H9 (cell line): ENCODE measurements at regions not wholly inside any gene's neighbourhood (a gene's known extent, or its start where the extent isn't known, plus 50 kb on each side); places are given as distances from the start of the nearest gene placed in this dataset.

Source experiments
- DNase-seq: peaks from one replicate; pipeline ENCODE4 v3.0.0-alpha.2; 2017
- H2AFZ ChIP-seq: one replicate; pipeline ENCODE4 v1.6.1; 2013; ENCODE audit warnings: mild to moderate bottlenecking, low read length, control low read depth, moderate library complexity
- H2AK5ac ChIP-seq: 2 replicates; pipeline ENCODE4 v1.6.1; 2013; ENCODE audit warnings: low read length, control low read depth, mixed read lengths; ENCODE audit not compliant: insufficient read length
- H2BK120ac ChIP-seq: one replicate; pipeline ENCODE4 v1.6.1; 2013; ENCODE audit warnings: low read depth, mild to moderate bottlenecking, low read length, control low read depth, inconsistent platforms; ENCODE audit not compliant: poor library complexity, severe bottlenecking
- H2BK12ac ChIP-seq: 2 replicates; pipeline ENCODE4 v1.6.1; 2013; ENCODE audit warnings: low read length, control low read depth, mixed read lengths, low read depth; ENCODE audit not compliant: insufficient read length
- H2BK15ac ChIP-seq: 2 replicates; pipeline ENCODE4 v1.6.1; 2013; ENCODE audit warnings: low read depth, low read length, control low read depth
- H2BK20ac ChIP-seq: one replicate; pipeline ENCODE4 v1.6.1; 2013; ENCODE audit warnings: low read depth, mild to moderate bottlenecking, low read length, control low read depth, inconsistent platforms; ENCODE audit not compliant: poor library complexity, severe bottlenecking
- H2BK5ac ChIP-seq: 2 replicates; pipeline ENCODE4 v1.6.1; 2013; ENCODE audit warnings: low read length, control low read depth, mixed read lengths; ENCODE audit not compliant: insufficient read length
- H3K14ac ChIP-seq: 2 replicates; pipeline ENCODE4 v1.6.1; 2013; ENCODE audit warnings: low read length, control low read depth; ENCODE audit not compliant: insufficient read depth
- H3K18ac ChIP-seq: 2 replicates; pipeline ENCODE4 v1.6.1; 2013; ENCODE audit warnings: low read depth, mild to moderate bottlenecking, mixed read lengths, low read length, control low read depth; ENCODE audit not compliant: insufficient read length
- H3K23ac ChIP-seq: 2 replicates; pipeline ENCODE4 v1.6.1; 2013; ENCODE audit warnings: low read length, control low read depth, mixed read lengths, low read depth; ENCODE audit not compliant: insufficient read length
- H3K23me2 ChIP-seq: 2 replicates; pipeline ENCODE4 v1.6.1; 2013; ENCODE audit warnings: low read depth, mild to moderate bottlenecking, mixed read lengths, low read length, control low read depth; ENCODE audit not compliant: insufficient read length, poor library complexity, severe bottlenecking
- H3K27ac ChIP-seq: 2 replicates; pipeline ENCODE4 v1.5.1; 2013; ENCODE audit warnings: low read length, control low read depth, mixed read lengths, low read depth; ENCODE audit not compliant: insufficient read length
- H3K27me3 ChIP-seq: 2 replicates; pipeline ENCODE4 v1.6.1; 2013; ENCODE audit warnings: low read length, control low read depth, inconsistent platforms; ENCODE audit not compliant: insufficient read depth
- H3K4ac ChIP-seq: 2 replicates; pipeline ENCODE4 v1.6.1; 2013; ENCODE audit warnings: low read depth, mild to moderate bottlenecking, control low read depth, inconsistent platforms, low read length, moderate library complexity
- H3K4me1 ChIP-seq: 2 replicates; pipeline ENCODE4 v1.6.1; 2013; ENCODE audit warnings: low read length, control low read depth, inconsistent platforms; ENCODE audit not compliant: insufficient read depth
- H3K4me2 ChIP-seq: 2 replicates; pipeline ENCODE4 v1.6.1; 2013; ENCODE audit warnings: low read length, control low read depth, mixed read lengths; ENCODE audit not compliant: insufficient read length, insufficient read depth
- H3K56ac ChIP-seq: 2 replicates; pipeline ENCODE4 v1.6.1; 2013; ENCODE audit warnings: low read depth, mild to moderate bottlenecking, mixed read lengths, low read length, control low read depth; ENCODE audit not compliant: insufficient read length
- H3K79me1 ChIP-seq: 2 replicates; pipeline ENCODE4 v1.6.1; 2013; ENCODE audit warnings: low read depth, mild to moderate bottlenecking, moderate library complexity, low read length, control low read depth, inconsistent platforms; ENCODE audit not compliant: insufficient read depth, poor library complexity, severe bottlenecking
- H3K79me2 ChIP-seq: 2 replicates; pipeline ENCODE4 v1.6.1; 2013; ENCODE audit warnings: low read length, control low read depth, inconsistent platforms; ENCODE audit not compliant: insufficient read depth
- H3K9ac ChIP-seq: 2 replicates; pipeline ENCODE4 v1.6.1; 2013; ENCODE audit warnings: low read length, control low read depth, mixed read lengths; ENCODE audit not compliant: insufficient read length; ENCODE audit errors: extremely low read depth
- H3K9me3 ChIP-seq: one replicate; pipeline ENCODE4 v1.6.1; 2013; ENCODE audit warnings: low read depth, low read length, inconsistent platforms; ENCODE audit not compliant: control insufficient read depth
- H3T11ph ChIP-seq: one replicate; pipeline ENCODE4 v1.6.1; 2013; ENCODE audit warnings: mild to moderate bottlenecking, low read length, control low read depth, inconsistent platforms
- H4K20me1 ChIP-seq: one replicate; pipeline ENCODE4 v1.6.1; 2013; ENCODE audit not compliant: control insufficient read depth, insufficient read length, insufficient read depth
- H4K5ac ChIP-seq: 2 replicates; pipeline ENCODE4 v1.6.1; 2013; ENCODE audit warnings: low read depth, mild to moderate bottlenecking, mixed read lengths, low read length, control low read depth; ENCODE audit not compliant: insufficient read length
- H4K8ac ChIP-seq: replicated peaks from 2 replicates; pipeline ENCODE4 v1.6.1; 2013; ENCODE audit warnings: low read length, control low read depth, mixed read lengths, low read depth; ENCODE audit not compliant: insufficient read length
- H4K91ac ChIP-seq: 2 replicates; pipeline ENCODE4 v1.6.1; 2013; ENCODE audit warnings: low read depth, mild to moderate bottlenecking, moderate library complexity, mixed read lengths, low read length, control low read depth; ENCODE audit not compliant: insufficient read length
- H3K27ac Mint-ChIP-seq, 3 experiments: 2 replicates in 2 of 3; 3 replicates in 1 of 3; pipeline ENCODE4 v1.8.0; 2020 to 2021; ENCODE audit warnings: mixed read lengths in 3 of 3, mild to moderate bottlenecking in 1 of 3, moderate library complexity in 1 of 3
- H3K27me3 Mint-ChIP-seq: 2 replicates; pipeline ENCODE4 v1.8.0; 2021; ENCODE audit warnings: low read depth, mild to moderate bottlenecking, moderate library complexity, mixed read lengths
- H3K36me3 Mint-ChIP-seq, 3 experiments: 2 replicates in 2 of 3; 3 replicates in 1 of 3; pipeline ENCODE4 v1.8.0; 2020 to 2021; ENCODE audit warnings: low read depth in 3 of 3, mixed read lengths in 3 of 3; ENCODE audit not compliant: insufficient read depth in 1 of 3
- H3K4me1 Mint-ChIP-seq, 2 experiments: 2 replicates each; pipeline ENCODE4 v1.8.0; 2020; ENCODE audit warnings: mixed read lengths in 2 of 2
- H3K4me3 Mint-ChIP-seq, 2 experiments: 2 replicates in 1 of 2; 3 replicates in 1 of 2; pipeline ENCODE4 v1.8.0; 2020 to 2021; ENCODE audit warnings: mild to moderate bottlenecking in 2 of 2, mixed read lengths in 2 of 2, moderate library complexity in 1 of 2
- H3K9me3 Mint-ChIP-seq, 2 experiments: 2 replicates in 1 of 2; 3 replicates in 1 of 2; pipeline ENCODE4 v1.8.0; 2020; ENCODE audit warnings: mild to moderate bottlenecking in 2 of 2, mixed read lengths in 2 of 2, moderate library complexity in 1 of 2
- CTCF ChIP-seq: fragments of 200-600 bp; sonication (generic); conservative IDR thresholded peaks from 3 replicates; pipeline ENCODE4 v1.8.0; 2021; ENCODE audit warnings: antibody characterized with exemption, mild to moderate bottlenecking
- WGBS: extraction: QIAGEN DNeasy Blood & Tissue Kit; methylation state at CpG from one replicate; pipeline ENCODE4 v1.1.7; 2013; ENCODE audit warnings: missing lambda C conversion rate, low lambda C conversion rate, mixed read lengths; ENCODE audit not compliant: insufficient read length; ENCODE audit errors: extremely low coverage; 5-methylcytosine and 5-hydroxymethylcytosine counted together

GRCh38 chrX:20727447-20727846, 460.7 kb upstream of the RPS6KA3 start:
- Histone ChIP-seq H3K9ac (no peak overlapping the region), H2BK120ac (no peak overlapping the region), H4K20me1 (no peaks in the 10 kb centered on the region), H2BK15ac (no peak overlapping the region), H3K27me3 (no peaks in the 10 kb centered on the region), H3K9me3 (peaks cover 18% of the 10 kb centered on the region), H2BK20ac (no peak overlapping the region), H3K23ac (no peak overlapping the region), H3K4me2 (no peak overlapping the region), H3K14ac (no peak overlapping the region), H3K27ac (no peak overlapping the region), H2AFZ (no peak overlapping the region), H3K23me2 (no peaks in the 10 kb centered on the region), H4K8ac (no peak overlapping the region), H2BK12ac (no peak overlapping the region), H4K91ac (no peak overlapping the region), H3K18ac (no peak overlapping the region), H3T11ph (no peak overlapping the region), H3K79me1 (no peaks in the 10 kb centered on the region), H3K56ac (no peak overlapping the region), H4K5ac (no peak overlapping the region), H3K79me2 (no peaks in the 10 kb centered on the region), H3K4ac (no peak overlapping the region), H2AK5ac (no peak overlapping the region), H3K4me1 (no peaks in the 10 kb centered on the region), H2BK5ac (no peak overlapping the region)
- H3K4me3 Mint-ChIP-seq = no peak overlapping the region
- no CpG with 5 or more reads among the region's 1 CpG for WGBS
- H3K4me1 Mint-ChIP-seq = peaks cover 0 to 8% of the 10 kb centered on the region in 2 experiments; a peak in 2 of 4 replicates
- no peaks in the 10 kb centered on the region; a peak in 1 of 7 replicates for H3K36me3 Mint-ChIP-seq
- no peak for TF ChIP-seq CTCF
- H3K27me3 Mint-ChIP-seq = no peaks in the 10 kb centered on the region
- peaks cover 0 to 11% of the 10 kb centered on the region in 2 experiments; a peak in 3 of 5 replicates for H3K9me3 Mint-ChIP-seq
- DNase-seq = no peak
- no peak overlapping the region for H3K27ac Mint-ChIP-seq
